ENCODE measurements at regions not wholly inside any gene's neighbourhood (a gene's known extent, or its start where the extent isn't known, plus 50 kb on each side); places are given as distances from the start of the nearest gene placed in this dataset.

GRCh38 chr2:134198006-134198634 is 55.8 kb upstream of the MGAT5 start:
- TF ChIP-seq RARB (CRISPR knock-in tag; IDR thresholded peaks at IDR 0.05), result no peak
- ATAC-seq, result no peak

DNA sequence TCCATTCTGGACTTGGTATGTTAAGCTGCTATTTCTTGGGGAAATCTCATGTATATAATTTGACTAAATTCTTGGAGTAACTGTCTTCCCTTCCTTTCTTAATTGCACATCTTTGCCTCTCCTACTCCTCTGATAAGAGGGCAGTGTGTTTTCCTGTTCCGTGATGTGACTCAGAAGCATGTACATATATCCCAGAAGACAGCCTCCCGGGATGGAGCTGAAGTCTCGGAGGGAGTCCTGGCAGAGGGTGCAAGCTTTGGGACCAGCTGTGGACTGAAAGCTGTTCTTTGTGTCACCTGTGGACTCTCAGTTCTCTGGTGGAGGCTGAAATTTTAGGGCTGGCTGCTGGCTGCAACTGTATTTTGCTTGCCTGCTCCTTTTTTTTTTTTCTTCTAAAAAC is 54.7 kb upstream of the MGAT5 start:
- no peak for ATAC-seq
- TF ChIP-seq CSDC2 (CRISPR knock-in tag; IDR thresholded peaks at IDR 0.05) (no peak), ZFP3 (CRISPR knock-in tag; IDR thresholded peaks at IDR 0.05) (no peak), ISL1 (CRISPR knock-in tag; IDR thresholded peaks at IDR 0.05) (no peak), POU6F1 (CRISPR knock-in tag; IDR thresholded peaks at IDR 0.05; ENCODE audit: borderline replicate concordance, low read depth) (no peak), GLIS3 (CRISPR knock-in tag; IDR thresholded peaks at IDR 0.05) (no peak), TCF4 (CRISPR knock-in tag; IDR thresholded peaks at IDR 0.05; ENCODE audit: borderline replicate concordance) (no peak), ESRRG (CRISPR knock-in tag; IDR thresholded peaks at IDR 0.05) (no peak), PPARA (CRISPR knock-in tag; IDR thresholded peaks at IDR 0.05; ENCODE audit: borderline replicate concordance) (no peak), RARB (CRISPR knock-in tag; IDR thresholded peaks at IDR 0.05) (no peak), TOX (CRISPR knock-in tag; IDR thresholded peaks at IDR 0.05; ENCODE audit: borderline replicate concordance) (no peak), ARNTL (CRISPR knock-in tag; IDR thresholded peaks at IDR 0.05; ENCODE audit: borderline replicate concordance, low read depth) (no peak), SNAI2 (CRISPR knock-in tag; IDR thresholded peaks at IDR 0.05) (no peak), PATZ1 (CRISPR knock-in tag; IDR thresholded peaks at IDR 0.05; ENCODE audit: borderline replicate concordance) (no peak), ZNF8 (CRISPR knock-in tag; IDR thresholded peaks at IDR 0.05) (no peak), CREB5 (CRISPR knock-in tag; IDR thresholded peaks at IDR 0.05; ENCODE audit: low read depth) (no peak), ZNF565 (CRISPR knock-in tag; conservative IDR thresholded peaks at IDR 0.05; ENCODE audit: low read depth) (no peak)
- TF ChIP-seq, protein P1, sequence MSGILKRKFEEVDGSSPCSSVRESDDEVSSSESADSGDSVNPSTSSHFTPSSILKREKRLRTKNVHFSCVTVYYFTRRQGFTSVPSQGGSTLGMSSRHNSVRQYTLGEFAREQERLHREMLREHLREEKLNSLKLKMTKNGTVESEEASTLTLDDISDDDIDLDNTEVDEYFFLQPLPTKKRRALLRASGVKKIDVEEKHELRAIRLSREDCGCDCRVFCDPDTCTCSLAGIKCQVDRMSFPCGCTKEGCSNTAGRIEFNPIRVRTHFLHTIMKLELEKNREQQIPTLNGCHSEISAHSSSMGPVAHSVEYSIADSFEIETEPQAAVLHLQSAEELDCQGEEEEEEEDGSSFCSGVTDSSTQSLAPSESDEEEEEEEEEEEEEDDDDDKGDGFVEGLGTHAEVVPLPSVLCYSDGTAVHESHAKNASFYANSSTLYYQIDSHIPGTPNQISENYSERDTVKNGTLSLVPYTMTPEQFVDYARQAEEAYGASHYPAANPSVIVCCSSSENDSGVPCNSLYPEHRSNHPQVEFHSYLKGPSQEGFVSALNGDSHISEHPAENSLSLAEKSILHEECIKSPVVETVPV (CRISPR knock-in tag; IDR thresholded peaks at IDR 0.05), result no peak
- TF ChIP-seq, protein P2, sequence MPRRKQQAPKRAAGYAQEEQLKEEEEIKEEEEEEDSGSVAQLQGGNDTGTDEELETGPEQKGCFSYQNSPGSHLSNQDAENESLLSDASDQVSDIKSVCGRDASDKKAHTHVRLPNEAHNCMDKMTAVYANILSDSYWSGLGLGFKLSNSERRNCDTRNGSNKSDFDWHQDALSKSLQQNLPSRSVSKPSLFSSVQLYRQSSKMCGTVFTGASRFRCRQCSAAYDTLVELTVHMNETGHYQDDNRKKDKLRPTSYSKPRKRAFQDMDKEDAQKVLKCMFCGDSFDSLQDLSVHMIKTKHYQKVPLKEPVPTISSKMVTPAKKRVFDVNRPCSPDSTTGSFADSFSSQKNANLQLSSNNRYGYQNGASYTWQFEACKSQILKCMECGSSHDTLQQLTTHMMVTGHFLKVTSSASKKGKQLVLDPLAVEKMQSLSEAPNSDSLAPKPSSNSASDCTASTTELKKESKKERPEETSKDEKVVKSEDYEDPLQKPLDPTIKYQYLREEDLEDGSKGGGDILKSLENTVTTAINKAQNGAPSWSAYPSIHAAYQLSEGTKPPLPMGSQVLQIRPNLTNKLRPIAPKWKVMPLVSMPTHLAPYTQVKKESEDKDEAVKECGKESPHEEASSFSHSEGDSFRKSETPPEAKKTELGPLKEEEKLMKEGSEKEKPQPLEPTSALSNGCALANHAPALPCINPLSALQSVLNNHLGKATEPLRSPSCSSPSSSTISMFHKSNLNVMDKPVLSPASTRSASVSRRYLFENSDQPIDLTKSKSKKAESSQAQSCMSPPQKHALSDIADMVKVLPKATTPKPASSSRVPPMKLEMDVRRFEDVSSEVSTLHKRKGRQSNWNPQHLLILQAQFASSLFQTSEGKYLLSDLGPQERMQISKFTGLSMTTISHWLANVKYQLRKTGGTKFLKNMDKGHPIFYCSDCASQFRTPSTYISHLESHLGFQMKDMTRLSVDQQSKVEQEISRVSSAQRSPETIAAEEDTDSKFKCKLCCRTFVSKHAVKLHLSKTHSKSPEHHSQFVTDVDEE (CRISPR knock-in tag; IDR thresholded peaks at IDR 0.05), result no peak

DNA sequence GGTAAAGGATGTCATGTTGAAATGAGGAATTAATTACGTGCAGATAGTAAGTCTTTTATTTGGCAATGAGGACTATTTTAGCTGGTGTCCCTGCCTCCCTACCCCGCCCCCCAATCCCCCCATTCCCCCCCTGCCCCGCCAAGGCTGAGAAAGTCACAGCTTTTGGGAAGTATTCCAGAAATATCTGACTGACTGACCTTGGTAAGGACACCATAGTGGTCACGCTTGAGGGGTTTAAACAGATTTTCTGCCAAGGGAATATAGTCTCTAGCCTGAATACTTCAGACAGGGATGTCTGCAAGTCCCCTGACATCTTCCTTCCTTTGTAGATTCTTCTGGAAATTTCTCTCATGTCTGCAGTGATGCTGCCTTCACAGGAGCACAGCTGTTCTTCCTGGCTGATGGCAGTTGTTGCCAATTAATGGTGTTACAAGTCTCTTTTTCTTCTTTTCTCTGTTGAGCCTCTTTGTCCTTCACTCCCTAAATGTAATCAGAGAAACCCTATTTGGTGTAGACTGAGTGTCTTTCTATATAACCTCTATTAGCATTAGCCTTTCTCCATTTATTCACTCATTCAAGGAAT is 53.7 kb upstream of the MGAT5 start:
- no peak for ATAC-seq
- TF ChIP-seq PATZ1 (CRISPR knock-in tag; IDR thresholded peaks at IDR 0.05; ENCODE audit: borderline replicate concordance) (no peak), POU6F1 (CRISPR knock-in tag; IDR thresholded peaks at IDR 0.05; ENCODE audit: borderline replicate concordance, low read depth) (no peak), SNAI2 (CRISPR knock-in tag; IDR thresholded peaks at IDR 0.05) (no peak), RARB (CRISPR knock-in tag; IDR thresholded peaks at IDR 0.05) (no peak), BACH2 (CRISPR knock-in tag; IDR thresholded peaks at IDR 0.05; ENCODE audit: borderline replicate concordance) (no peak)
- TF ChIP-seq, protein P1 (CRISPR knock-in tag; IDR thresholded peaks at IDR 0.05), result no peak

Measured in SK-N-SH treated with all-trans-retinoic acid at 6 μM for 48 hours (cell line).